ENCODE measurements at regions not wholly inside any gene's neighbourhood (a gene's known extent, or its start where the extent isn't known, plus 50 kb on each side); places are given as distances from the start of the nearest gene placed in this dataset.
"Not testable (repeated sequence)": the region's sequence is repeated elsewhere in the genome, so short reads cannot be mapped to it uniquely, and the experiment has no call there.

DNA sequence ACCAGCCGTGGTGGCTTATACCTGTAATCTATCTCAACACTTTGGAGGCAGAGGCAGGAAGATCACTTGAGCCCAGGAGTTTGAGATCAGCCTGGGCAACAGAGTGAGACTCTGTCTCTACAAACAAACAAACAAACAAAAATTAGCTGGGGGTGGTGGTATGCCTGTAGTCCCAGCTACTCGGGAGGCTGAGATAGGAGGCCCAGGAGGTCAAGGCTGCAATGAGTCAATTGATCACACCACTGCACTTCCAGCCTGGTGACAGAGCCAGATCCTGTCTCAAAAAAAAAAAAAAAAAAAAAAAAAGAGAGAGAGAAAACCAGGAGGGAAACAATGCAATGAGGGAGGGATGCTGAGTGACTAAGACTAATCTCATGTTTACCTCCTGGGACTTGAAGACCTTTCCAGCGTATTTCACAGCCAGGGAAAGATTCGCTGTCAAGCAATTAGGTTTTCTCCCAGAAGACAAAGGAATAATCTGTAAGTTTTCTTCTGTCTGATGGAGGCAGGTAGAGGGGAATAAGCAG is 51.1 kb upstream of the MIER3 start:
- peaks cover 8% of the 10 kb centered on the region for H3K27me3 Mint-ChIP-seq

DNA sequence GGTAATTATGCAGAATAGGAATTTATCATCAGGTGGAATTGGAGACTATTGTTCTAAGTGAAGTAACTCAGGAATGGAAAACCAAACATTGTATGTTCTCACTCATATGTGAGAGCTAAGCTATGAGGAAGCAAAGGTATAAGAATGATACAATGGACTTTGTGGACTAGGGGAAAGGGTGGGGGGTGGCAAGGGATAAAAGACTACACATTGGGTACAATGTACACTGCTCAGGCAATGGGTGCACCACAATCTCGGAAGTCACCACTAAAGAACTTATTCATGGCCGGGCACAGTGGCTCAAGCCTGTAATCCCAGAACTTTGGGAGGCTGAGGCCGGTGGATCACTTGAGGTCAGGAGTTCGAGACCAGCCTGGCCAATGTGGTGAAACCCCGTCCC is 51.6 kb upstream of the MIER3 start:
- not testable (repeated sequence) for H3K27me3 Mint-ChIP-seq

More for the DNA sequence above, 51.1 kb upstream of the MIER3 start:
- no peaks in the 10 kb centered on the region for H3K9me3 Mint-ChIP-seq
- peaks cover 5% of the 10 kb centered on the region for H3K4me1 Mint-ChIP-seq (ENCODE audit: unreplicated experiment)
- H3K27ac Mint-ChIP-seq = no peak overlapping the region
- H3K36me3 Mint-ChIP-seq = no peaks in the 10 kb centered on the region
- no peak overlapping the region for H3K4me3 Mint-ChIP-seq
- TF ChIP-seq, protein P1, sequence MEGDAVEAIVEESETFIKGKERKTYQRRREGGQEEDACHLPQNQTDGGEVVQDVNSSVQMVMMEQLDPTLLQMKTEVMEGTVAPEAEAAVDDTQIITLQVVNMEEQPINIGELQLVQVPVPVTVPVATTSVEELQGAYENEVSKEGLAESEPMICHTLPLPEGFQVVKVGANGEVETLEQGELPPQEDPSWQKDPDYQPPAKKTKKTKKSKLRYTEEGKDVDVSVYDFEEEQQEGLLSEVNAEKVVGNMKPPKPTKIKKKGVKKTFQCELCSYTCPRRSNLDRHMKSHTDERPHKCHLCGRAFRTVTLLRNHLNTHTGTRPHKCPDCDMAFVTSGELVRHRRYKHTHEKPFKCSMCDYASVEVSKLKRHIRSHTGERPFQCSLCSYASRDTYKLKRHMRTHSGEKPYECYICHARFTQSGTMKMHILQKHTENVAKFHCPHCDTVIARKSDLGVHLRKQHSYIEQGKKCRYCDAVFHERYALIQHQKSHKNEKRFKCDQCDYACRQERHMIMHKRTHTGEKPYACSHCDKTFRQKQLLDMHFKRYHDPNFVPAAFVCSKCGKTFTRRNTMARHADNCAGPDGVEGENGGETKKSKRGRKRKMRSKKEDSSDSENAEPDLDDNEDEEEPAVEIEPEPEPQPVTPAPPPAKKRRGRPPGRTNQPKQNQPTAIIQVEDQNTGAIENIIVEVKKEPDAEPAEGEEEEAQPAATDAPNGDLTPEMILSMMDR (conservative IDR thresholded peaks at IDR 0.05) = no peak
- DNase-seq (ENCODE audit: extremely low spot score, unreplicated experiment) = no peak

DNA sequence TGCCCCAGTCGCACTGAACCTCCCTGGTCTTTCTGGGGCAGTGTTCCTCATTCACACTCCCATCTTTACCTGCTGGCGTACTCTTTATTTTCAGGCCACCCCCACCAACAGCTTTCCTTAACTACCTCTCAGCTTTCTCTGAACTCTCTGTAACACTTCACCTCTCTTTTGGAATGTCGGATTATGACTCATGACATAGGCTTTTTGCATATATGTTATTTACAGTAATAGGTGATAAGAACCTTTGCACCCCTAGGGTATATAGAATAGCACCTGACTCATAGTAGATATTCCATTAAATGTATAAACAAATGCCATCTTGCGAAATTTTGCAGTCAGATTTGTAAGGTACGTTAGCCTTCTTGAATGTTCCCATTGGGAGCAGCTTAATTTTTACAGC is 52.9 kb upstream of the MIER3 start:
- H3K27me3 Mint-ChIP-seq = peaks cover 8% of the 10 kb centered on the region
- no peak for DNase-seq (ENCODE audit: extremely low spot score, unreplicated experiment)
- TF ChIP-seq, protein P1 (conservative IDR thresholded peaks at IDR 0.05) = no peak
- H3K4me1 Mint-ChIP-seq (ENCODE audit: unreplicated experiment) = peaks cover 5% of the 10 kb centered on the region
- H3K27ac Mint-ChIP-seq = peak overlapping the region; percentile 11
- peak overlapping the region; percentile 4 for H3K4me3 Mint-ChIP-seq
- H3K9me3 Mint-ChIP-seq = no peaks in the 10 kb centered on the region
- no peaks in the 10 kb centered on the region for H3K36me3 Mint-ChIP-seq

More for the DNA sequence above, 51.6 kb upstream of the MIER3 start:
- H3K36me3 Mint-ChIP-seq; H3K4me1 Mint-ChIP-seq (ENCODE audit: unreplicated experiment); H3K27ac Mint-ChIP-seq; H3K9me3 Mint-ChIP-seq; DNase-seq (ENCODE audit: extremely low spot score, unreplicated experiment); H3K4me3 Mint-ChIP-seq: not testable (repeated sequence)

DNA sequence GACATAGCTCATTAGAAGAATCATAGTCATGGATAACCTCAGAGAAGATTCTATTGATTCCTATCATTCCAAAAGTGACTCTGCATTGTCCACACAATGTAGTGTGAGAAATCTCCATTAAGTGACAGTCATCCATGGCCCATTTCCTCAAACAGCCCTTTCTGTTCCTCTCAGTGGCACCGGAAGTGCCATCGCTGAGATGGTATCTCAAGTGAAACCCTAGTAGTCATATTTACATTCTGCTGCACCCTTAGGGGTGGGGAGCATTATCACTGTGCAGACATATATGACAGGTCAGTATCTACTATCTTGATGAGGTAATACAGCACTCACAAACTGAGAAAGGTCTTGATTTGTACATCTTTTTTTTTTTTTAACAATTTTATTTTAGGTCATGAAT is 55.4 kb upstream of the MIER3 start:
- Mint-ChIP-seq H3K27ac (no peak overlapping the region), H3K36me3 (no peaks in the 10 kb centered on the region), H3K27me3 (peaks cover 3% of the 10 kb centered on the region), H3K4me1 (ENCODE audit: unreplicated experiment) (peaks cover 5% of the 10 kb centered on the region), H3K9me3 (no peaks in the 10 kb centered on the region), H3K4me3 (no peak overlapping the region)
- no peak for DNase-seq (ENCODE audit: extremely low spot score, unreplicated experiment)
- TF ChIP-seq, protein P1 (conservative IDR thresholded peaks at IDR 0.05) = no peak

DNA sequence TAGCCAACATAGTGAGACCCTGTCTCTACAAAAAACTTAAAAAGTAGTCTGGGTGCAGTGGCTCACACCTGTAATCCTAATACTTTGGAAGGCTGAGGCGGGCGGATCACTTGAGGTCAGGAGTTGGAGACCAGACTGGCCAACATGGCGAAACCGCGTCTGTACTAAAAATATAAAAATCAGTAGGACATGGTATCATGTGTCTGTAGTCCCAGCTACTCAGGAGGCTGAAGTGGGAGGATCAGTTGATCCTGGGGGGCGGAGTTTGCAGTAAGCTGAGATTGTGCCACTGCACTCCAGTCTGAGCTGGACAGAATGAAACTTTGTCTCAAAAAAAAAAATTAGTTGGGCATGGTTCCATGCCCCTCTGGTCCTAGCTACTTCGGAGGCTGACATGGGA is 57.9 kb upstream of the MIER3 start:
- TF ChIP-seq, protein P1 (conservative IDR thresholded peaks at IDR 0.05) = no peak
- H3K4me1 Mint-ChIP-seq (ENCODE audit: unreplicated experiment) = peaks cover 1% of the 10 kb centered on the region
- H3K36me3 Mint-ChIP-seq = no peaks in the 10 kb centered on the region
- peaks cover under 1% of the 10 kb centered on the region for H3K27me3 Mint-ChIP-seq
- H3K27ac Mint-ChIP-seq = no peak overlapping the region
- H3K9me3 Mint-ChIP-seq = no peaks in the 10 kb centered on the region
- no peak for DNase-seq (ENCODE audit: extremely low spot score, unreplicated experiment)
- no peak overlapping the region for H3K4me3 Mint-ChIP-seq

DNA sequence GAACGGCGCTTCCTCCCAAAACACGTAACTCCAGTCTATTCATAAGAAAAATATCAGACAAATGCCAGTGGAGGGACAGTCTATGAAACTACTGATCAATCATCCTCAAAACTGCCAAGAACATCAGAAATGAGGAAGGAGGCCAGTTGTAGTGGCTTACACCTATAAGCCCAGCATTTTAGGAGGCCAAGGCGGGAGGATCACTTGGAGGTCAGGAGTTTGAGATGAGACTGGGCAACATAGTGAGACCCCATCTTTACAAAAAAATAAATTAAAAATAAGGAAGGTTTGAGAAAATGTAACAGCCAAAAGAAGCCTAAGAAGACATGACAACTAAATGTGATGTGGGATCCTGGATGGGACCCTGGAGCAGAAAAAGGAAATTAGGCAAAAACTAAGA is 58.9 kb upstream of the MIER3 start:
- Mint-ChIP-seq H3K27ac (no peak overlapping the region), H3K9me3 (no peaks in the 10 kb centered on the region), H3K4me3 (no peak overlapping the region), H3K27me3 (no peaks in the 10 kb centered on the region), H3K36me3 (no peaks in the 10 kb centered on the region), H3K4me1 (ENCODE audit: unreplicated experiment) (no peaks in the 10 kb centered on the region)
- DNase-seq (ENCODE audit: extremely low spot score, unreplicated experiment) = no peak
- TF ChIP-seq, protein P1 (conservative IDR thresholded peaks at IDR 0.05) = no peak
